Nephron progenitor cell (in vitro differentiated cells): ENCODE measurements at regions not wholly inside any gene's neighbourhood (a gene's known extent, or its start where the extent isn't known, plus 50 kb on each side); places are given as distances from the start of the nearest gene placed in this dataset.

Source experiments
- DNase-seq: peaks from one replicate; pipeline ENCODE4 v3.0.0; 2021
- H3K27ac Mint-ChIP-seq: 2 replicates; pipeline ENCODE4 v1.8.0; 2021; ENCODE audit warnings: mild to moderate bottlenecking, moderate library complexity, mixed read lengths
- H3K27me3 Mint-ChIP-seq: 2 replicates; pipeline ENCODE4 v1.8.0; 2021; ENCODE audit warnings: mild to moderate bottlenecking, low read depth, mixed read lengths; ENCODE audit not compliant: poor library complexity
- H3K36me3 Mint-ChIP-seq: 2 replicates; pipeline ENCODE4 v1.8.0; 2021; ENCODE audit warnings: low read depth, mixed read lengths
- H3K4me1 Mint-ChIP-seq: 2 replicates; pipeline ENCODE4 v1.8.0; 2021; ENCODE audit warnings: mixed read lengths
- H3K4me3 Mint-ChIP-seq: 2 replicates; pipeline ENCODE4 v1.8.0; 2021; ENCODE audit warnings: mild to moderate bottlenecking, moderate library complexity, mixed read lengths
- H3K9me3 Mint-ChIP-seq: 2 replicates; pipeline ENCODE4 v1.8.0; 2021; ENCODE audit warnings: mild to moderate bottlenecking, moderate library complexity, mixed read lengths
- CTCF ChIP-seq: fragments of 200-600 bp; sonication (generic); IDR thresholded peaks from 2 replicates; pipeline ENCODE4 v1.5.0; 2021; ENCODE audit warnings: antibody characterized with exemption

- no peak for TF ChIP-seq CTCF
- H3K4me3 Mint-ChIP-seq = no peak overlapping the region
- no peak overlapping the region for H3K27ac Mint-ChIP-seq
- peaks cover 19% of the 10 kb centered on the region for H3K27me3 Mint-ChIP-seq
- H3K36me3 Mint-ChIP-seq = no peaks in the 10 kb centered on the region
- no peaks in the 10 kb centered on the region for H3K4me1 Mint-ChIP-seq
- no peak for DNase-seq
- peaks cover 3% of the 10 kb centered on the region for H3K9me3 Mint-ChIP-seq
These were observed 212.2 kb downstream of the CDC5L start for GRCh38 chr6:44599672-44600071.

DNA sequence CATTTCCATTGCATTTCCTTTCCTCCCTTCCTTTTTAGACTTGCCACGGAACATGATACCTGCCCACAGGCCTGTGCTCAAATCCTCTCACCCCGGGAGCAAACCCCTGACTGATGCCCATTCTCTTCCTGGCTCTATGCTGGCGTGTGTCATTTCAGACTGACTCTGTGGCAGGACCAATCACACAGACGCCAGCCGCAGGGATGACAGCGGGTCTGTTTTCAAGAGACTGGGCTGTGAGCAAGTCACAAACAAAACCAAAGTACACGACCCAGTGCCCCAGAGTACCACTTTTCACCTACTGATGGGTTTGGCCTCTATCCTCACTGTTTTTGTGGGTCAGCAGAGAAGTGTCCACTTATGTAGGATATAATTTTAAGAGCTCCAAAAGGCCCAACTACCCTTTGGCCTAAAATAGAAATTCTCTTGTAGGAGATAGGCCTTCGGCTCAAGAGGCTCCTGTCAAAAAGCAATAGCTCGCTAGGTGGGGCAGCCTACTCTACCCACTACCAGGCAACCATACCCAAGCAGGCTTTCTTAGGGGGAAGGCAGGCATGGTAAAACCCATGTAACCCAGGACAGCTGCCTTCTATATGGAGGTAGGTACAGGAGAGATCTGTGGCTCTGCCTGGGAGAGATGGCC, 215.7 kb downstream of the CDC5L start:
- Mint-ChIP-seq H3K27ac (no peak overlapping the region), H3K9me3 (no peaks in the 10 kb centered on the region), H3K27me3 (peaks cover 24% of the 10 kb centered on the region), H3K36me3 (no peaks in the 10 kb centered on the region), H3K4me3 (no peak overlapping the region), H3K4me1 (no peaks in the 10 kb centered on the region)
- DNase-seq = no peak
- TF ChIP-seq CTCF = no peak

DNA sequence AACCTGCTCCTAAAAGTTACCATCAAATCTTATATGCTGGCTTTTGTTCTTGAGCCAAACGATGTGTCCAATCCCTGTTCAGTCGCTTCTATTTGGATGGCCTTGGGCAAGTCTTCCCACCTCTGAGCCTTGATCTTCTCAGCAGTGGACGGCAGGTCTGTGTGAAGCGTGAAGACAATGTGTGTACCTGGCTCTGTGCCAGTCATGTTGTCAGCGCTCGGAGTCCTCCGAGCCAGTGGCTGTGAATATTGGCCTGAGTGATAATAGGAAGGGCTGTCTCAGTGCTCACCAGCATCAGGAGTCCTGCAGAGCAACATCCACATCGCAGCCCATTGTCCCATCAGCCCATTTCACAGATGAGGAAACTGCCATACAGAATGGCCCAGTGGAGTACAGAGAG, 219.0 kb downstream of the CDC5L start:
- Mint-ChIP-seq H3K27me3 (peaks cover 15% of the 10 kb centered on the region), H3K4me1 (no peaks in the 10 kb centered on the region), H3K9me3 (no peaks in the 10 kb centered on the region), H3K4me3 (no peak overlapping the region), H3K27ac (no peak overlapping the region), H3K36me3 (no peaks in the 10 kb centered on the region)
- DNase-seq = no peak
- no peak for TF ChIP-seq CTCF

- H3K4me1 Mint-ChIP-seq = no peaks in the 10 kb centered on the region
- no peak for DNase-seq
- no peaks in the 10 kb centered on the region for H3K36me3 Mint-ChIP-seq
- H3K4me3 Mint-ChIP-seq = no peak overlapping the region
- no peak overlapping the region for H3K27ac Mint-ChIP-seq
- no peak for TF ChIP-seq CTCF
- peaks cover 18% of the 10 kb centered on the region for H3K27me3 Mint-ChIP-seq
- peaks cover 3% of the 10 kb centered on the region for H3K9me3 Mint-ChIP-seq
These were observed 219.5 kb downstream of the CDC5L start for GRCh38 chr6:44606976-44607375.

DNA sequence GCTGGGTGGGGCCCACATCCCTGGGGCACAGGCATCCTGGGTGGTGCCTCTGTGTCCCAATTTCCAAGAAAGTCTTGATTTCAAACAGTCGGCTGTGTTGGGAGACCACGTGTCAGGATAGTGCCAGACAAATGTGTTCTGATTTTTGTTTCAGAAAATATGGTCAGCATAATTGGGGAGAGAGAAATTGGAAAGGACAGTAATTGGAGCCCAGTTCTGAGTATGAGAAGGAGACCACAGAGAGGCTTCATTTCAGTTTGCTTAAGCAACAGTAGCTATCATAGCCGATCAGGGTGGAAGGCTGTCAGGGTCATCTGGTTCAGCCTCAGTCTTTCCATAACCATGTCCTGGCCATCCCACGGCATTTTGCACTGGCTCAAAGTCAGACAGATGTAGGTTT, 220.7 kb downstream of the CDC5L start:
- DNase-seq = no peak
- Mint-ChIP-seq H3K36me3 (no peaks in the 10 kb centered on the region), H3K4me1 (no peaks in the 10 kb centered on the region), H3K4me3 (no peak overlapping the region), H3K9me3 (peaks cover 3% of the 10 kb centered on the region), H3K27me3 (peaks cover 16% of the 10 kb centered on the region), H3K27ac (no peak overlapping the region)
- no peak for TF ChIP-seq CTCF

DNA sequence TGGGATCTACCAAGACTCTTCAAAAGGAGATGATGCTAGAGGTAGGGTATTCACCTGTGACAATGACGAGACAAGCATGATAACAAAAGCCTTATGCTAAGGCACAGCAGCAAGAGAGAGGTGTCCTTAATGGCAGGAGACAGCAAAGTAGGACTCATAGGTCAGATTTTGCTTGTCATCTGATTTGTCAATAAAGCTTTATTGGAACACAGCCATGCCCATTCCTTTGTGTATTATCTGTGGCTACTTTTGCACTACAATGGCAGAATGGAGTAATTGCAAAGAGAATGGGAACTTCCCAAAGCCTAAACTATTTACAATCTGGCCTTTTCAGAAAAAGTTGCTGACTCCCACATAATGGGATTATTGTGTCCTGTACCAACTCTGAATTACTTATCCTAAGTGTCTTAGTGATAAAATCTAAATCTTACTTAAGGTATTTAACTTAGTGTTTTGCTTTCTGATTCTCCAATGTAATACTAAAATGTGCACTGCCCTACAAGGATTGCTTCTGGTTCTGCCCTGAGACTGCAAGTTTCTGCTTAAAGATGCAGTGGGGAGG, 221.6 kb downstream of the CDC5L start:
- Mint-ChIP-seq H3K27ac (no peak overlapping the region), H3K9me3 (peaks cover 3% of the 10 kb centered on the region), H3K4me3 (no peak overlapping the region), H3K27me3 (peaks cover 16% of the 10 kb centered on the region), H3K4me1 (no peaks in the 10 kb centered on the region), H3K36me3 (no peaks in the 10 kb centered on the region)
- no peak for TF ChIP-seq CTCF
- DNase-seq = no peak
